Neural progenitor cell (in vitro differentiated cells): ENCODE measurements at regions not wholly inside any gene's neighbourhood (a gene's known extent, or its start where the extent isn't known, plus 50 kb on each side); places are given as distances from the start of the nearest gene placed in this dataset.

ENCODE experiments used
- DNase-seq: peaks from one replicate; pipeline ENCODE4 v3.0.0-alpha.2; 2016; ENCODE audit warnings: low spot score
- H2AFZ ChIP-seq: fragments of 200-600 bp; sonication (generic); replicated peaks from 2 replicates; pipeline ENCODE4 v1.6.1; 2016; ENCODE audit warnings: antibody characterized with exemption
- H3F3A ChIP-seq: fragments of 200-600 bp; sonication (generic); 2 replicates; pipeline ENCODE4 v1.6.1; 2016; ENCODE audit warnings: antibody characterized with exemption, low read depth
- H3K27ac ChIP-seq: fragments of 200-600 bp; sonication (generic); 2 replicates; pipeline ENCODE4 v1.5.1; 2016; ENCODE audit warnings: mild to moderate bottlenecking
- H3K27me3 ChIP-seq: fragments of 200-600 bp; sonication (generic); 2 replicates; pipeline ENCODE4 v1.6.1; 2016; ENCODE audit warnings: mild to moderate bottlenecking, moderate library complexity
- H3K36me3 ChIP-seq: fragments of 200-600 bp; sonication (generic); 2 replicates; pipeline ENCODE4 v1.5.1; 2016
- H3K4me1 ChIP-seq: fragments of 200-600 bp; sonication (generic); 2 replicates; pipeline ENCODE4 v1.6.1; 2016; ENCODE audit warnings: mixed run types
- H3K4me2 ChIP-seq: fragments of 200-600 bp; sonication (generic); 2 replicates; pipeline ENCODE4 v1.6.1; 2016
- H3K4me3 ChIP-seq: fragments of 200-600 bp; sonication (generic); 2 replicates; pipeline ENCODE4 v1.5.1; 2016
- H3K79me2 ChIP-seq: fragments of 200-600 bp; sonication (generic); 2 replicates; pipeline ENCODE4 v1.6.1; 2016; ENCODE audit warnings: low read depth
- H3K9ac ChIP-seq: fragments of 200-600 bp; sonication (generic); 2 replicates; pipeline ENCODE4 v1.6.1; 2016
- H3K9me3 ChIP-seq: fragments of 200-600 bp; sonication (generic); 2 replicates; pipeline ENCODE4 v1.5.1; 2016; ENCODE audit warnings: low read depth
- H4K20me1 ChIP-seq: fragments of 200-600 bp; sonication (generic); 2 replicates; pipeline ENCODE4 v1.6.1; 2016; ENCODE audit warnings: low read depth
- H3K27ac Mint-ChIP-seq: 3 replicates; pipeline ENCODE4 v1.8.0; 2021; ENCODE audit warnings: mixed read lengths
- H3K27me3 Mint-ChIP-seq: 2 replicates; pipeline ENCODE4 v1.8.0; 2022; ENCODE audit warnings: low read depth, mild to moderate bottlenecking, inconsistent platforms, moderate library complexity, mixed read lengths; ENCODE audit not compliant: insufficient read depth
- H3K36me3 Mint-ChIP-seq: 3 replicates; pipeline ENCODE4 v1.8.0; 2021; ENCODE audit warnings: mixed read lengths
- H3K4me1 Mint-ChIP-seq: 3 replicates; pipeline ENCODE4 v1.8.0; 2021; ENCODE audit warnings: mixed read lengths
- H3K4me3 Mint-ChIP-seq: 3 replicates; pipeline ENCODE4 v1.8.0; 2021; ENCODE audit warnings: mild to moderate bottlenecking, moderate library complexity, mixed read lengths
- H3K9me3 Mint-ChIP-seq: 3 replicates; pipeline ENCODE4 v1.8.0; 2020; ENCODE audit warnings: mixed read lengths
- CTCF ChIP-seq: fragments of 200-600 bp; sonication (generic); IDR thresholded peaks from 2 replicates; pipeline ENCODE4 v1.5.1; 2017; ENCODE audit warnings: antibody characterized with exemption, mild to moderate bottlenecking
- EZH2 ChIP-seq: fragments of 200-600 bp; sonication (generic); IDR thresholded peaks from 2 replicates; pipeline ENCODE4 v1.6.1; 2017; ENCODE audit warnings: antibody characterized with exemption, mild to moderate bottlenecking, moderate library complexity
- EZH2phosphoT487 ChIP-seq: fragments of 200-600 bp; sonication (generic); IDR thresholded peaks from 2 replicates; pipeline ENCODE4 v1.6.1; 2017; ENCODE audit warnings: antibody characterized with exemption

GRCh38 chr17:77668518-77668917 lies 290.0 kb upstream of the TNRC6C start:
- Histone ChIP-seq H3K27ac (no peak overlapping the region), H3K79me2 (no peaks in the 10 kb centered on the region), H3K36me3 (no peaks in the 10 kb centered on the region), H3K4me1 (no peaks in the 10 kb centered on the region), H3K9me3 (peaks cover 8% of the 10 kb centered on the region), H3K4me3 (no peak overlapping the region), H3K27me3 (no peaks in the 10 kb centered on the region), H3K9ac (no peak overlapping the region), H4K20me1 (no peaks in the 10 kb centered on the region), H3F3A (no peaks in the 10 kb centered on the region), H3K4me2 (no peak overlapping the region), H2AFZ (no peak overlapping the region)
- no peak for DNase-seq
- TF ChIP-seq EZH2phosphoT487 (no peak), CTCF (no peak), EZH2 (no peak)
- Mint-ChIP-seq H3K27ac (no peak overlapping the region), H3K36me3 (no peaks in the 10 kb centered on the region), H3K9me3 (peaks cover 29% of the 10 kb centered on the region), H3K27me3 (peaks cover 8% of the 10 kb centered on the region), H3K4me1 (no peaks in the 10 kb centered on the region), H3K4me3 (no peak overlapping the region)

- Histone ChIP-seq H3K27me3 (no peaks in the 10 kb centered on the region), H3K79me2 (no peaks in the 10 kb centered on the region), H3K9ac (no peak overlapping the region), H3F3A (no peaks in the 10 kb centered on the region), H2AFZ (no peak overlapping the region), H3K4me1 (no peaks in the 10 kb centered on the region), H3K4me3 (no peak overlapping the region), H3K4me2 (no peak overlapping the region), H3K27ac (no peak overlapping the region), H3K36me3 (no peaks in the 10 kb centered on the region), H3K9me3 (peaks cover 8% of the 10 kb centered on the region), H4K20me1 (no peaks in the 10 kb centered on the region)
- H3K4me3 Mint-ChIP-seq: no peak overlapping the region
- DNase-seq: no peak
- no peak for TF ChIP-seq EZH2phosphoT487
- TF ChIP-seq EZH2: no peak
- TF ChIP-seq CTCF: no peak
- peaks cover 29% of the 10 kb centered on the region for H3K9me3 Mint-ChIP-seq
- H3K27me3 Mint-ChIP-seq: peaks cover 11% of the 10 kb centered on the region
- no peak overlapping the region for H3K27ac Mint-ChIP-seq
- no peaks in the 10 kb centered on the region for H3K4me1 Mint-ChIP-seq
- no peaks in the 10 kb centered on the region for H3K36me3 Mint-ChIP-seq
Observed at GRCh38 chr17:77670173-77670572, 288.3 kb upstream of the TNRC6C start.

GRCh38 chr17:77674358-77674757 lies 284.1 kb upstream of the TNRC6C start:
- Histone ChIP-seq H4K20me1 (no peaks in the 10 kb centered on the region), H3K27me3 (no peaks in the 10 kb centered on the region), H3K9ac (no peak overlapping the region), H3K36me3 (no peaks in the 10 kb centered on the region), H3K27ac (no peak overlapping the region), H3F3A (peaks cover 4% of the 10 kb centered on the region), H3K9me3 (no peaks in the 10 kb centered on the region), H3K4me1 (peaks cover 22% of the 10 kb centered on the region), H3K79me2 (no peaks in the 10 kb centered on the region), H2AFZ (no peak overlapping the region), H3K4me3 (no peak overlapping the region), H3K4me2 (no peak overlapping the region)
- Mint-ChIP-seq H3K27ac (no peak overlapping the region), H3K4me3 (no peak overlapping the region), H3K27me3 (peaks cover 18% of the 10 kb centered on the region), H3K9me3 (peaks cover 8% of the 10 kb centered on the region), H3K36me3 (no peaks in the 10 kb centered on the region), H3K4me1 (peaks cover 25% of the 10 kb centered on the region)
- TF ChIP-seq EZH2 (no peak), EZH2phosphoT487 (no peak), CTCF (no peak)
- no peak for DNase-seq

- Mint-ChIP-seq H3K36me3 (no peaks in the 10 kb centered on the region), H3K4me3 (no peak overlapping the region), H3K9me3 (peaks cover 4% of the 10 kb centered on the region), H3K27ac (no peak overlapping the region), H3K27me3 (peaks cover 18% of the 10 kb centered on the region), H3K4me1 (peaks cover 25% of the 10 kb centered on the region)
- H3K4me2 ChIP-seq: peak overlapping the region; percentile 34
- TF ChIP-seq EZH2: no peak
- no peak for TF ChIP-seq CTCF
- no peak for TF ChIP-seq EZH2phosphoT487
- no peaks in the 10 kb centered on the region for H3K9me3 ChIP-seq
- H3F3A ChIP-seq: peaks cover 4% of the 10 kb centered on the region
- H4K20me1 ChIP-seq: no peaks in the 10 kb centered on the region
- H3K9ac ChIP-seq: no peak overlapping the region
- H3K36me3 ChIP-seq: no peaks in the 10 kb centered on the region
- H3K27ac ChIP-seq: no peak overlapping the region
- no peak for DNase-seq
- H3K4me1 ChIP-seq: peaks cover 22% of the 10 kb centered on the region
- no peak overlapping the region for H2AFZ ChIP-seq
- H3K79me2 ChIP-seq: no peaks in the 10 kb centered on the region
- no peaks in the 10 kb centered on the region for H3K27me3 ChIP-seq
- no peak overlapping the region for H3K4me3 ChIP-seq
Observed at GRCh38 chr17:77675411-77675810, 283.1 kb upstream of the TNRC6C start.
